Nephron progenitor cell (in vitro differentiated cells): ENCODE measurements at regions not wholly inside any gene's neighbourhood (a gene's known extent, or its start where the extent isn't known, plus 50 kb on each side); places are given as distances from the start of the nearest gene placed in this dataset.

Experiments
- DNase-seq: peaks from one replicate; pipeline ENCODE4 v3.0.0; 2021
- H3K27ac Mint-ChIP-seq: 2 replicates; pipeline ENCODE4 v1.8.0; 2021; ENCODE audit warnings: mild to moderate bottlenecking, moderate library complexity, mixed read lengths
- H3K27me3 Mint-ChIP-seq: 2 replicates; pipeline ENCODE4 v1.8.0; 2021; ENCODE audit warnings: mild to moderate bottlenecking, low read depth, mixed read lengths; ENCODE audit not compliant: poor library complexity
- H3K36me3 Mint-ChIP-seq: 2 replicates; pipeline ENCODE4 v1.8.0; 2021; ENCODE audit warnings: low read depth, mixed read lengths
- H3K4me1 Mint-ChIP-seq: 2 replicates; pipeline ENCODE4 v1.8.0; 2021; ENCODE audit warnings: mixed read lengths
- H3K4me3 Mint-ChIP-seq: 2 replicates; pipeline ENCODE4 v1.8.0; 2021; ENCODE audit warnings: mild to moderate bottlenecking, moderate library complexity, mixed read lengths
- H3K9me3 Mint-ChIP-seq: 2 replicates; pipeline ENCODE4 v1.8.0; 2021; ENCODE audit warnings: mild to moderate bottlenecking, moderate library complexity, mixed read lengths
- TF ChIP-seq, protein P1 (sequence below): fragments of 200-600 bp; sonication (generic); IDR thresholded peaks from 2 replicates; pipeline ENCODE4 v1.5.0; 2021; ENCODE audit warnings: antibody characterized with exemption

GRCh38 chr14:48944809-48945208 is 641.4 kb downstream of the RPS29 start:
- no peak overlapping the region for H3K27ac Mint-ChIP-seq
- no peak for DNase-seq
- no peaks in the 10 kb centered on the region for H3K36me3 Mint-ChIP-seq
- TF ChIP-seq, protein P1, sequence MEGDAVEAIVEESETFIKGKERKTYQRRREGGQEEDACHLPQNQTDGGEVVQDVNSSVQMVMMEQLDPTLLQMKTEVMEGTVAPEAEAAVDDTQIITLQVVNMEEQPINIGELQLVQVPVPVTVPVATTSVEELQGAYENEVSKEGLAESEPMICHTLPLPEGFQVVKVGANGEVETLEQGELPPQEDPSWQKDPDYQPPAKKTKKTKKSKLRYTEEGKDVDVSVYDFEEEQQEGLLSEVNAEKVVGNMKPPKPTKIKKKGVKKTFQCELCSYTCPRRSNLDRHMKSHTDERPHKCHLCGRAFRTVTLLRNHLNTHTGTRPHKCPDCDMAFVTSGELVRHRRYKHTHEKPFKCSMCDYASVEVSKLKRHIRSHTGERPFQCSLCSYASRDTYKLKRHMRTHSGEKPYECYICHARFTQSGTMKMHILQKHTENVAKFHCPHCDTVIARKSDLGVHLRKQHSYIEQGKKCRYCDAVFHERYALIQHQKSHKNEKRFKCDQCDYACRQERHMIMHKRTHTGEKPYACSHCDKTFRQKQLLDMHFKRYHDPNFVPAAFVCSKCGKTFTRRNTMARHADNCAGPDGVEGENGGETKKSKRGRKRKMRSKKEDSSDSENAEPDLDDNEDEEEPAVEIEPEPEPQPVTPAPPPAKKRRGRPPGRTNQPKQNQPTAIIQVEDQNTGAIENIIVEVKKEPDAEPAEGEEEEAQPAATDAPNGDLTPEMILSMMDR, result no peak
- H3K4me3 Mint-ChIP-seq, result no peak overlapping the region
- H3K27me3 Mint-ChIP-seq, result peaks cover 4% of the 10 kb centered on the region
- no peaks in the 10 kb centered on the region for H3K4me1 Mint-ChIP-seq
- H3K9me3 Mint-ChIP-seq, result no peaks in the 10 kb centered on the region

GRCh38 chr14:48943913-48944312 is 642.3 kb downstream of the RPS29 start:
- Mint-ChIP-seq H3K36me3 (no peaks in the 10 kb centered on the region), H3K27me3 (peaks cover 4% of the 10 kb centered on the region), H3K4me3 (no peak overlapping the region), H3K4me1 (no peaks in the 10 kb centered on the region), H3K27ac (no peak overlapping the region), H3K9me3 (no peaks in the 10 kb centered on the region)
- no peak for DNase-seq
- TF ChIP-seq, protein P1, result no peak

GRCh38 chr14:48937541-48938195 is 648.5 kb downstream of the RPS29 start:
- TF ChIP-seq, protein P1, result no peak
- H3K4me1 Mint-ChIP-seq, result peaks cover 5% of the 10 kb centered on the region
- no peaks in the 10 kb centered on the region for H3K9me3 Mint-ChIP-seq
- DNase-seq, result no peak
- no peak overlapping the region for H3K4me3 Mint-ChIP-seq
- no peak overlapping the region for H3K27ac Mint-ChIP-seq
- no peaks in the 10 kb centered on the region for H3K27me3 Mint-ChIP-seq
- H3K36me3 Mint-ChIP-seq, result no peaks in the 10 kb centered on the region

- H3K27me3 Mint-ChIP-seq, result no peaks in the 10 kb centered on the region
- DNase-seq, result no peak
- peaks cover 5% of the 10 kb centered on the region for H3K4me1 Mint-ChIP-seq
- TF ChIP-seq, protein P1, result no peak
- H3K27ac Mint-ChIP-seq, result no peak overlapping the region
- no peaks in the 10 kb centered on the region for H3K9me3 Mint-ChIP-seq
- H3K36me3 Mint-ChIP-seq, result no peaks in the 10 kb centered on the region
- no peak overlapping the region for H3K4me3 Mint-ChIP-seq
Measured at GRCh38 chr14:48936849-48937248, 649.3 kb downstream of the RPS29 start.

DNA sequence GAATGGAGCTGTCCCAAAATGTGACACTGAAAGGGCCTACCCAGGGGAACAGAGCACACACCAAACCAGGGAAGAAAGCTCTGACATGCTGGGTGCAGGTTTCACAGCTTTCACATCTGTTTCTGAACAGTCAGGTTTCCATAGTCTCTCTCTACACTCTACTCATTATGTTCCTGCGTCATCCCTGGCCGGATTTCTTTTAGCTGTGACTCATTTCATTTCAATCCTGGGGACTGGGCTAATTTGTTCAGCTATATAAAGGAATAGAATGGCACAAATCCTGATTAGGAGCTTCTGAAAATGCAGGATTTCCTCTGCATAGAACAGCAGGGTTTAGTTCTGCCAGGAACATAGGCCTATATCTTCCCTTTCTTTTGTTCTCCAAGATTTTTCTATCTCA is 649.8 kb downstream of the RPS29 start:
- Mint-ChIP-seq H3K4me3 (no peak overlapping the region), H3K27me3 (no peaks in the 10 kb centered on the region), H3K27ac (no peak overlapping the region), H3K9me3 (no peaks in the 10 kb centered on the region), H3K4me1 (peaks cover 5% of the 10 kb centered on the region), H3K36me3 (no peaks in the 10 kb centered on the region)
- TF ChIP-seq, protein P1, result no peak
- DNase-seq, result no peak

GRCh38 chr14:48925184-48925583 is 661.0 kb downstream of the RPS29 start:
- Mint-ChIP-seq H3K9me3 (no peaks in the 10 kb centered on the region), H3K27me3 (no peaks in the 10 kb centered on the region), H3K27ac (no peak overlapping the region), H3K36me3 (no peaks in the 10 kb centered on the region), H3K4me1 (no peaks in the 10 kb centered on the region), H3K4me3 (no peak overlapping the region)
- DNase-seq, result no peak
- TF ChIP-seq, protein P1, result no peak
